Loucy (cell line): ENCODE measurements at regions not wholly inside any gene's neighbourhood (a gene's known extent, or its start where the extent isn't known, plus 50 kb on each side); places are given as distances from the start of the nearest gene placed in this dataset.

Experiments used
- H2AFZ ChIP-seq: fragments of 200-600 bp; sonication (generic); 2 replicates; pipeline ENCODE4 v1.6.0; 2016; ENCODE audit warnings: antibody characterized with exemption, mild to moderate bottlenecking, low read length, moderate library complexity
- H3F3A ChIP-seq: fragments of 200-600 bp; 2 replicates; pipeline ENCODE4 v1.6.0; 2016; ENCODE audit warnings: antibody characterized with exemption, low read depth, mild to moderate bottlenecking
- H3K27me3 ChIP-seq: fragments of 200-600 bp; sonication (generic); 2 replicates; pipeline ENCODE4 v1.6.1; 2014; ENCODE audit warnings: low read length, mild to moderate bottlenecking; ENCODE audit not compliant: insufficient read depth, poor library complexity, severe bottlenecking
- H3K36me3 ChIP-seq: fragments of 200-600 bp; sonication (generic); 2 replicates; pipeline ENCODE4 v1.6.1; 2016; ENCODE audit warnings: low read length; ENCODE audit not compliant: insufficient read depth
- H3K4me1 ChIP-seq: fragments of 200-600 bp; sonication (generic); 2 replicates; pipeline ENCODE4 v1.5.1; 2014; ENCODE audit warnings: low read length, mild to moderate bottlenecking; ENCODE audit not compliant: insufficient read depth, poor library complexity, severe bottlenecking
- H3K4me2 ChIP-seq: fragments of 200-600 bp; sonication (generic); 2 replicates; pipeline ENCODE4 v1.6.0; 2014; ENCODE audit warnings: antibody characterized with exemption, low read length, low read depth, mild to moderate bottlenecking; ENCODE audit not compliant: poor library complexity, severe bottlenecking
- H3K4me3 ChIP-seq: fragments of 200-600 bp; sonication (generic); 2 replicates; pipeline ENCODE4 v1.5.1; 2014; ENCODE audit warnings: low read length, mild to moderate bottlenecking, mixed read lengths; ENCODE audit not compliant: poor library complexity, severe bottlenecking
- H3K79me2 ChIP-seq: fragments of 200-600 bp; sonication (generic); 2 replicates; pipeline ENCODE4 v1.6.1; 2014; ENCODE audit warnings: low read length; ENCODE audit not compliant: insufficient read depth
- H3K9ac ChIP-seq: fragments of 200-600 bp; sonication (generic); 2 replicates; pipeline ENCODE4 v1.6.0; 2014; ENCODE audit warnings: mild to moderate bottlenecking, low read depth, low read length, moderate library complexity; ENCODE audit not compliant: poor library complexity, severe bottlenecking
- H3K9me2 ChIP-seq: fragments of 200-600 bp; sonication (generic); replicated peaks from 2 replicates; pipeline ENCODE4 v1.6.1; 2016; ENCODE audit warnings: low read depth, low read length, mixed read lengths
- H3K9me3 ChIP-seq: fragments of 200-600 bp; sonication (generic); 2 replicates; pipeline ENCODE4 v1.6.1; 2014; ENCODE audit warnings: mild to moderate bottlenecking, antibody characterized with exemption, low read length, low read depth; ENCODE audit not compliant: insufficient read depth
- H4K20me1 ChIP-seq: fragments of 200-600 bp; sonication (generic); 2 replicates; pipeline ENCODE4 v1.6.0; 2014; ENCODE audit warnings: antibody characterized with exemption, low read length, mild to moderate bottlenecking; ENCODE audit not compliant: insufficient read depth, poor library complexity, severe bottlenecking
- CTCF ChIP-seq: fragments of 200-600 bp; sonication (generic); conservative IDR thresholded peaks from 2 replicates; pipeline ENCODE4 v1.5.1; 2014; ENCODE audit warnings: mild to moderate bottlenecking, antibody characterized with exemption, low read length
- EZH2phosphoT487 ChIP-seq: fragments of 200-600 bp; IDR thresholded peaks from 2 replicates; pipeline ENCODE4 v1.6.1; 2018; ENCODE audit warnings: antibody characterized with exemption, mild to moderate bottlenecking, moderate library complexity, borderline replicate concordance

GRCh38 chr1:218852527-218852926 is 321.2 kb upstream of the LYPLAL1 start:
- H3K4me1 ChIP-seq, result no peaks in the 10 kb centered on the region
- no peaks in the 10 kb centered on the region for H3K36me3 ChIP-seq
- H3K27me3 ChIP-seq, result no peaks in the 10 kb centered on the region
- no peak overlapping the region for H2AFZ ChIP-seq
- H3K4me2 ChIP-seq, result no peak overlapping the region
- no peaks in the 10 kb centered on the region for H3K9me2 ChIP-seq
- no peak for TF ChIP-seq CTCF
- TF ChIP-seq EZH2phosphoT487, result no peak
- no peaks in the 10 kb centered on the region for H3F3A ChIP-seq
- no peak overlapping the region for H3K9ac ChIP-seq
- no peaks in the 10 kb centered on the region for H4K20me1 ChIP-seq
- no peak overlapping the region for H3K4me3 ChIP-seq
- H3K9me3 ChIP-seq, result no peaks in the 10 kb centered on the region
- no peaks in the 10 kb centered on the region for H3K79me2 ChIP-seq

GRCh38 chr1:218863987-218864386 is 309.7 kb upstream of the LYPLAL1 start:
- H3K9me2 ChIP-seq, result no peaks in the 10 kb centered on the region

GRCh38 chr1:218865591-218865990 is 308.1 kb upstream of the LYPLAL1 start:
- Histone ChIP-seq H4K20me1 (no peaks in the 10 kb centered on the region), H3K4me3 (no peak overlapping the region), H3K9me2 (no peaks in the 10 kb centered on the region), H3K4me2 (no peak overlapping the region), H3K4me1 (peaks cover 8% of the 10 kb centered on the region), H3K36me3 (no peaks in the 10 kb centered on the region), H3F3A (no peaks in the 10 kb centered on the region), H3K9ac (no peak overlapping the region), H3K27me3 (no peaks in the 10 kb centered on the region), H3K79me2 (no peaks in the 10 kb centered on the region), H3K9me3 (no peaks in the 10 kb centered on the region), H2AFZ (no peak overlapping the region)
- TF ChIP-seq EZH2phosphoT487 (no peak), CTCF (no peak)

More at GRCh38 chr1:218863987-218864386, 309.7 kb upstream of the LYPLAL1 start:
- no peak overlapping the region for H3K4me2 ChIP-seq
- H3K27me3 ChIP-seq, result no peaks in the 10 kb centered on the region
- no peaks in the 10 kb centered on the region for H3K9me3 ChIP-seq
- no peak for TF ChIP-seq CTCF
- no peak for TF ChIP-seq EZH2phosphoT487
- H3F3A ChIP-seq, result no peaks in the 10 kb centered on the region
- no peaks in the 10 kb centered on the region for H3K79me2 ChIP-seq
- H2AFZ ChIP-seq, result 0 out of 2 replicates have a peak overlapping the region, but pooled peaks have one; percentile 44
- H3K4me1 ChIP-seq, result peaks cover 4% of the 10 kb centered on the region
- H3K4me3 ChIP-seq, result no peak overlapping the region
- H4K20me1 ChIP-seq, result no peaks in the 10 kb centered on the region
- H3K36me3 ChIP-seq, result no peaks in the 10 kb centered on the region
- H3K9ac ChIP-seq, result no peak overlapping the region
